IMR-90 (cell line): ENCODE measurements at regions not wholly inside any gene's neighbourhood (a gene's known extent, or its start where the extent isn't known, plus 50 kb on each side); places are given as distances from the start of the nearest gene placed in this dataset.

Source experiments
- ATAC-seq: fragments of 200-7000 bp; cut with Tn5 transposase; 2 replicates; pipeline ENCODE4 v1.9.1; 2020; ENCODE audit warnings: low read depth, mild to moderate bottlenecking, moderate library complexity
- BruUV-seq: library from RNA; stranded (reverse); fragments of 400-500 nt; replicated peaks from 2 replicates; lab custom pipeline; 2021; lab: Mats Ljungman, UMichigan
- CTCF ChIA-PET: fragments of 300-600 bp; formaldehyde crosslinking; extraction: SDS; loops from one replicate; lab custom pipeline; 2021; ENCODE audit warnings: antibody characterized with exemption; lab: Yijun Ruan, JAX
- POLR2A ChIA-PET: fragments of 300-600 bp; sonication (Branson Sonifier 250); formaldehyde crosslinking; loops from one replicate; lab custom pipeline; 2022; ENCODE audit warnings: antibody characterized with exemption; ENCODE audit not compliant: unreplicated experiment; lab: Charles Lee
- DNase-seq: peaks from one replicate; pipeline ENCODE4 v3.0.0; 2013
- H2AFZ ChIP-seq: replicated peaks from 2 replicates; pipeline ENCODE3; 2013; ENCODE audit warnings: low read length, mild to moderate bottlenecking; ENCODE audit not compliant: poor library complexity
- H2AK5ac ChIP-seq: 2 replicates; pipeline ENCODE4 v1.6.1; 2013; ENCODE audit warnings: low read depth, low read length, inconsistent platforms
- H2AK9ac ChIP-seq: replicated peaks from 2 replicates; pipeline ENCODE3; 2013; ENCODE audit warnings: mild to moderate bottlenecking, low read depth, low read length, moderate library complexity; ENCODE audit not compliant: poor library complexity
- H2BK120ac ChIP-seq: 2 replicates; pipeline ENCODE4 v1.6.1; 2013; ENCODE audit warnings: low read depth, low read length, inconsistent platforms
- H2BK15ac ChIP-seq: 3 replicates; pipeline ENCODE4 v1.6.1; 2013; ENCODE audit warnings: low read depth, low read length, inconsistent platforms
- H2BK20ac ChIP-seq: 2 replicates; pipeline ENCODE4 v1.6.1; 2013; ENCODE audit warnings: low read depth, mild to moderate bottlenecking, inconsistent platforms, low read length, moderate library complexity
- H2BK5ac ChIP-seq: 2 replicates; pipeline ENCODE4 v1.6.1; 2013; ENCODE audit warnings: mild to moderate bottlenecking, low read depth, low read length, inconsistent platforms; ENCODE audit not compliant: poor library complexity, severe bottlenecking
- H3K14ac ChIP-seq: replicated peaks from 2 replicates; pipeline ENCODE4 v1.6.1; 2013; ENCODE audit warnings: low read depth, low read length, inconsistent platforms
- H3K18ac ChIP-seq: 2 replicates; pipeline ENCODE4 v1.6.1; 2013; ENCODE audit warnings: low read depth, low read length, control low read depth
- H3K23ac ChIP-seq: 2 replicates; pipeline ENCODE4 v1.6.1; 2013; ENCODE audit warnings: low read depth, low read length, inconsistent platforms
- H3K27ac ChIP-seq: 2 replicates; pipeline ENCODE4 v1.5.1; 2013; ENCODE audit warnings: mild to moderate bottlenecking, control low read depth, low read length; ENCODE audit not compliant: insufficient read depth
- H3K27me3 ChIP-seq: 2 replicates; pipeline ENCODE4 v1.6.1; 2013; ENCODE audit warnings: low read length; ENCODE audit not compliant: control insufficient read depth, insufficient read depth
- H3K36me3 ChIP-seq: 2 replicates; pipeline ENCODE4 v1.6.1; 2013; ENCODE audit warnings: low read length, mixed read lengths; ENCODE audit not compliant: control insufficient read depth, insufficient read depth
- H3K4ac ChIP-seq: 2 replicates; pipeline ENCODE4 v1.6.1; 2013; ENCODE audit warnings: low read depth, low read length, inconsistent platforms
- H3K4me1 ChIP-seq: 2 replicates; pipeline ENCODE4 v1.6.1; 2013; ENCODE audit warnings: low read length, mixed read lengths; ENCODE audit not compliant: control insufficient read depth, insufficient read depth
- H3K4me2 ChIP-seq: 2 replicates; pipeline ENCODE4 v1.6.1; 2013; ENCODE audit warnings: low read depth, mild to moderate bottlenecking, control low read depth, low read length, moderate library complexity
- H3K4me3 ChIP-seq: 2 replicates; pipeline ENCODE4 v1.5.1; 2013; ENCODE audit warnings: low read depth, mild to moderate bottlenecking, control low read depth, low read length, moderate library complexity; ENCODE audit not compliant: insufficient read depth
- H3K56ac ChIP-seq: 2 replicates; pipeline ENCODE4 v1.6.1; 2013; ENCODE audit warnings: low read length, inconsistent platforms; ENCODE audit not compliant: insufficient read depth; ENCODE audit errors: extremely low read depth
- H3K79me1 ChIP-seq, 2 experiments: 2 replicates each; pipeline ENCODE4 v1.6.1; 2013; ENCODE audit warnings: low read length in 2 of 2, inconsistent platforms in 1 of 2, low read depth in 1 of 2
- H3K9ac ChIP-seq: 2 replicates; pipeline ENCODE4 v1.6.1; 2013; ENCODE audit warnings: low read depth, low read length, control low read depth
- H3K9me1 ChIP-seq: 2 replicates; pipeline ENCODE4 v1.6.1; 2013; ENCODE audit warnings: low read length, inconsistent platforms; ENCODE audit not compliant: insufficient read depth
- H3K9me3 ChIP-seq: 2 replicates; pipeline ENCODE4 v1.6.1; 2013; ENCODE audit warnings: low read length; ENCODE audit not compliant: control insufficient read depth, insufficient read depth
- H4K20me1 ChIP-seq: 2 replicates; pipeline ENCODE4 v1.6.1; 2013; ENCODE audit warnings: low read length, inconsistent platforms; ENCODE audit not compliant: insufficient read depth
- H4K5ac ChIP-seq: 2 replicates; pipeline ENCODE4 v1.6.1; 2013; ENCODE audit warnings: mild to moderate bottlenecking, low read depth, low read length, control low read depth
- H4K8ac ChIP-seq, 2 experiments: 2 replicates each; pipeline ENCODE4 v1.6.1; 2013; ENCODE audit warnings: low read depth in 2 of 2, low read length in 2 of 2, control low read depth in 1 of 2, inconsistent platforms in 1 of 2
- H4K91ac ChIP-seq: 2 replicates; pipeline ENCODE4 v1.6.1; 2013; ENCODE audit warnings: low read depth, low read length, inconsistent platforms; ENCODE audit not compliant: insufficient read depth
- CEBPB ChIP-seq: IDR thresholded peaks from 2 replicates; pipeline ENCODE4 v1.6.1; 2012; ENCODE audit warnings: low read depth, low read length, improper control_type of control experiment
- MAZ ChIP-seq: IDR thresholded peaks from 2 replicates; pipeline ENCODE4 v1.6.1; 2012; ENCODE audit warnings: low read depth, mild to moderate bottlenecking, low read length, improper control_type of control experiment, moderate library complexity, borderline replicate concordance
- NFE2L2 ChIP-seq: fragments of 150-350 bp; IDR thresholded peaks from 2 replicates; pipeline ENCODE4 v1.6.1; 2016; ENCODE audit warnings: low read depth, mild to moderate bottlenecking, low read length
- RFX5 ChIP-seq: IDR thresholded peaks from 2 replicates; pipeline ENCODE4 v1.8.0; 2012; ENCODE audit warnings: low read depth, mild to moderate bottlenecking, low read length, moderate library complexity
- SMC3 ChIP-seq: fragments of 150-350 bp; IDR thresholded peaks from 2 replicates; pipeline ENCODE4 v1.6.1; 2016; ENCODE audit warnings: low read depth, mild to moderate bottlenecking, antibody characterized with exemption, low read length, moderate library complexity
- dilution Hi-C: fragments of 300-500 bp; cut with HindIII; formaldehyde crosslinking; loops from one replicate; pipeline ENCODE4 v1.14.3; 2018; ENCODE audit warnings: low sequenced_read_pairs; ENCODE audit not compliant: unreplicated experiment
- in situ Hi-C: fragments of 300-500 bp; cut with MboI; formaldehyde crosslinking; loops from 3 replicates; pipeline ENCODE4 v1.14.3; 2019; ENCODE audit warnings: low sequenced_read_pairs, inconsistent platforms, mixed read lengths
- intact Hi-C: fragments of 100-400 bp; cut with micrococcal nuclease; formaldehyde crosslinking; loops from 2 replicates; pipeline ENCODE4 v1.10.0; 2022
- TF ChIP-seq, protein P1 (sequence below): conservative IDR thresholded peaks from 2 replicates; pipeline ENCODE4 v1.5.1; 2012; ENCODE audit warnings: mild to moderate bottlenecking, low read depth, low read length, improper control_type of control experiment
- TF ChIP-seq, protein P2 (sequence below): fragments of 150-350 bp; IDR thresholded peaks from 2 replicates; pipeline ENCODE4 v1.6.1; 2017; ENCODE audit warnings: mild to moderate bottlenecking, antibody characterized with exemption, low read length, low read depth

DNA sequence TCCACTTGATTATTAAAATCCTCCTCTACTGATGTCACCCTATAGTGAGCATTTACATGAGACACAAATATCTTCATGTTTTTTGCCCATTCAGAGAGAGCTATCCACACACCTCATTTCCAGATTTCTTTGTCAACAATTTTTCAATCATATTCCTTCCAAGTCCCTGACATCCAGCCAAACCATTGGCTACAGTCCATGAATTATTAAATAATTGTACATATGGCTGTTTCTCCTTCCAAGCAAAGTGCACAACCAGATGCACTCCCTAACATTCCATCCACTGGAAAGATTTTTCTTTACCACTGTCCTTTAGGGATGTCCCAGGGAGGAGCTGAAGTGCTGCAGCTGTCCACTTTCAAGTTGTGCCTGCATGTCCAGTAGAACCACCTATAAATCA, 328.0 kb upstream of the MDFIC2 start:
- Histone ChIP-seq H3K56ac (no peak overlapping the region), H2BK20ac (no peak overlapping the region), H3K14ac (no peak overlapping the region), H3K9me1 (no peaks in the 10 kb centered on the region), H2AK5ac (no peak overlapping the region), H4K20me1 (no peaks in the 10 kb centered on the region), H3K36me3 (no peaks in the 10 kb centered on the region), H3K4ac (no peak overlapping the region), H2BK5ac (no peak overlapping the region), H4K8ac (no peak overlapping the region), H2AK9ac (no peak overlapping the region), H4K5ac (no peak overlapping the region), H3K79me1 (no peaks in the 10 kb centered on the region), H3K18ac (no peak overlapping the region), H3K9me3 (no peaks in the 10 kb centered on the region; the same call in 1 of the 2 replicates), H2BK15ac (no peak overlapping the region), H3K27ac (no peak overlapping the region), H3K4me1 (no peaks in the 10 kb centered on the region), H3K9ac (no peak overlapping the region), H3K27me3 (peaks cover 3% of the 10 kb centered on the region; the same call in 1 of the 2 replicates), H3K23ac (no peak overlapping the region), H3K4me3 (no peak overlapping the region), H4K91ac (no peak overlapping the region), H3K4me2 (no peak overlapping the region), H2BK120ac (no peak overlapping the region), H2AFZ (no peak overlapping the region)
- ATAC-seq (no peak), DNase-seq (no peak)
- in situ Hi-C loops (no loop called here), dilution Hi-C loops (no loop called here), intact Hi-C loops (no loop called here)
- ChIA-PET POLR2A (no interaction called here), CTCF (no interaction called here)
- BruUV-seq: no TSS peak
- TF ChIP-seq CEBPB (no peak), NFE2L2 (no peak), RFX5 (no peak), MAZ (no peak), SMC3 (no peak)
- TF ChIP-seq, protein P1, sequence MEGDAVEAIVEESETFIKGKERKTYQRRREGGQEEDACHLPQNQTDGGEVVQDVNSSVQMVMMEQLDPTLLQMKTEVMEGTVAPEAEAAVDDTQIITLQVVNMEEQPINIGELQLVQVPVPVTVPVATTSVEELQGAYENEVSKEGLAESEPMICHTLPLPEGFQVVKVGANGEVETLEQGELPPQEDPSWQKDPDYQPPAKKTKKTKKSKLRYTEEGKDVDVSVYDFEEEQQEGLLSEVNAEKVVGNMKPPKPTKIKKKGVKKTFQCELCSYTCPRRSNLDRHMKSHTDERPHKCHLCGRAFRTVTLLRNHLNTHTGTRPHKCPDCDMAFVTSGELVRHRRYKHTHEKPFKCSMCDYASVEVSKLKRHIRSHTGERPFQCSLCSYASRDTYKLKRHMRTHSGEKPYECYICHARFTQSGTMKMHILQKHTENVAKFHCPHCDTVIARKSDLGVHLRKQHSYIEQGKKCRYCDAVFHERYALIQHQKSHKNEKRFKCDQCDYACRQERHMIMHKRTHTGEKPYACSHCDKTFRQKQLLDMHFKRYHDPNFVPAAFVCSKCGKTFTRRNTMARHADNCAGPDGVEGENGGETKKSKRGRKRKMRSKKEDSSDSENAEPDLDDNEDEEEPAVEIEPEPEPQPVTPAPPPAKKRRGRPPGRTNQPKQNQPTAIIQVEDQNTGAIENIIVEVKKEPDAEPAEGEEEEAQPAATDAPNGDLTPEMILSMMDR: no peak
- TF ChIP-seq, protein P2, sequence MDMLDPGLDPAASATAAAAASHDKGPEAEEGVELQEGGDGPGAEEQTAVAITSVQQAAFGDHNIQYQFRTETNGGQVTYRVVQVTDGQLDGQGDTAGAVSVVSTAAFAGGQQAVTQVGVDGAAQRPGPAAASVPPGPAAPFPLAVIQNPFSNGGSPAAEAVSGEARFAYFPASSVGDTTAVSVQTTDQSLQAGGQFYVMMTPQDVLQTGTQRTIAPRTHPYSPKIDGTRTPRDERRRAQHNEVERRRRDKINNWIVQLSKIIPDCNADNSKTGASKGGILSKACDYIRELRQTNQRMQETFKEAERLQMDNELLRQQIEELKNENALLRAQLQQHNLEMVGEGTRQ: no peak
